ENCODE measurements at regions not wholly inside any gene's neighbourhood (a gene's known extent, or its start where the extent isn't known, plus 50 kb on each side); places are given as distances from the start of the nearest gene placed in this dataset.

DNA sequence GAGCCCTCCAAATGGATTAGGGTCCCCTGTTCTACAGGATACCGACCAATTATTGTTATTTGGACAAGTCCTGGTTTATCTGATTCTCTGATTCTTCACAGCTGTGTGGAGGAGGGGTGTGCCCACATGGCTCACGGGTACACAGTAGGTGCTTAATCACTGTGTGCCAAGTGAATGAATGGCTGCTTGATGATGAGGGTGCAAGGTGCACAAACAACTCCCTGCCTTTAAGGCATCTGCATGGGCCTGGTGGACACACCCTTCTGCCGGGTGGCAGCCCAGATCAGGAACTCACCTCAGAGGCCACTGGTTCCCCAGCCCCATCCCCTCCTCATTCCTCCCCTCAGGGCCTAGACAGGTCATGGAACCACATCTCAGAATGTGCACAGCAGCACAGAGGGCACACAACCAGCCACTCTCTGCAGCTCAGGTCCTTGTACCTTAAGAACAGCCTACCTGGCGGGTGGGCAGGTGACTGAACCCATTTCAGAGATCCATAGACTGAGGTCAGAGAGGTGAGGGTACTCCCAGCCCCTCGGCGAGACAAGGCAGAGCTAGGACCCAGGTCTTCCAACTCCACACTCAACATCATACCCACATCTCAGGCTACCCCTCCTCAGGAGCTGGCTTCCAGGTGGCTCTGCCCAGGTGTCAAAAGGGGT, 50.3 kb downstream of the SHANK2 start:
- no peak for DNase-seq (ENCODE audit: insufficient read length, low spot score)
- FAIRE-seq: no peak
- TF ChIP-seq POLR2A (IDR thresholded peaks at IDR 0.05; ENCODE audit: low read depth, low read length): no peak

DNA sequence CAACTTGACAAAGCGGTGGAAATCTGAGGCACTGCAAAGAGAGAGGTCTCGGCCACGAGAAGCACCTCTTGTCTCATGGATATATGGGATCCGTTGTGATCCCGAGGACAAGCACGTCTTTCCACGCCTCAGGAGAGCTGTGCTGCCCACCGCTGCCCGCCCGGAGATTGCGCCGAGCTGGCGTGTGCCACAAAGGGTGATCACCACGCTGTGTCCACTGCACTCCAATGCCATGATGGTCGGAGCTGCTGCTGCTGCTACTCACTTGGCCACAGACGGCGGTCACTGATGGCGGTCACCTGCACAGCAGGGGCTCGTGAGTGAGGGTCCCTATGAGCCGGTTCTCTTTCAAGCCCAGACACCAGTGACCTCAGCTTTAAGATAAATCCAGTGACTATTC, 51.1 kb downstream of the SHANK2 start:
- no peak for TF ChIP-seq POLR2A (IDR thresholded peaks at IDR 0.05; ENCODE audit: low read depth, low read length)
- FAIRE-seq (no peak), DNase-seq (ENCODE audit: insufficient read length, low spot score) (no peak)

DNA sequence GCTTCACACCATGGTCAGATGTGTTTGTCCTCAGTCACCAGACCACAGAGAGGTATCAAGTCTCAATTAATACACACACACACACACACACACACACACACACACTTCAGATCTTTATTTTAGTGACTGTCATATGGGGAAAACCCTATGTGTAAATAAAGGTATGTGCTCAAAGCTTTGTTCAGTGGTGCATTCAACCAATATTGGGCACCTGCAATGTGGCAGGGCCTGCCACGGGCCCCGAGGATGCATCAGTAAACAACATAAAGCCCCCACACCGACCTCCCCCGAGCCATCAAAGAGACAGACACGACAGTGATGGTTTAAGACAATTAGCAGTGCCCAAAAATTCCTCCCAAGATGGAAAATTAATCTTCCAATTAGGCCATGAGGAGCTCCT, 51.6 kb downstream of the SHANK2 start:
- FAIRE-seq: no peak
- TF ChIP-seq POLR2A (IDR thresholded peaks at IDR 0.05; ENCODE audit: low read depth, low read length): no peak
- DNase-seq (ENCODE audit: insufficient read length, low spot score): no peak

DNA sequence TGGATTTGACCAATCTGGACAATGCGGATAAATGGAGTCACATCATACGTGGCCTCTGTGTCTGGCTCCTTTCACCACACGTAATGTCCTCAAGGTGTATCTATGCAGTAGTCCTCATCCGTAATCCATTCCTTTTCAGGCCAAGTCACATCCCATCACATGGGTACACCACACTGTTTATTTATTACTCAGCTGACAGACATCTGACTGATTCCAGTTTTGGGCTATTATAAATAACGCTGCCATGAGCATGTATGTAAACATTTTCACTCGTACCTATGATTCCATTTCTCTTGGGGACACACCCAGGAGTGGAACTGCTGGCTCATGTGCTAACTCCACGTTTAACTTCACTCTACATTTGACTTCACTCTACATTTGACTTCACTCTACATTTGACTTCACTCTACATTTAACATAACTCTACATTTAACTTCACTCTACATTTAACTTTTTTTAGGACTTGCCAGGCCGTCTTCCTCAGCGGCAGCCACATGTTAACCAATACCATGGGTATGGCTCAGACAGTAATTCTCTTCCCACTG, 52.1 kb downstream of the SHANK2 start:
- no peak for TF ChIP-seq POLR2A (IDR thresholded peaks at IDR 0.05; ENCODE audit: low read depth, low read length)
- FAIRE-seq: no peak
- no peak for DNase-seq (ENCODE audit: insufficient read length, low spot score)

DNA sequence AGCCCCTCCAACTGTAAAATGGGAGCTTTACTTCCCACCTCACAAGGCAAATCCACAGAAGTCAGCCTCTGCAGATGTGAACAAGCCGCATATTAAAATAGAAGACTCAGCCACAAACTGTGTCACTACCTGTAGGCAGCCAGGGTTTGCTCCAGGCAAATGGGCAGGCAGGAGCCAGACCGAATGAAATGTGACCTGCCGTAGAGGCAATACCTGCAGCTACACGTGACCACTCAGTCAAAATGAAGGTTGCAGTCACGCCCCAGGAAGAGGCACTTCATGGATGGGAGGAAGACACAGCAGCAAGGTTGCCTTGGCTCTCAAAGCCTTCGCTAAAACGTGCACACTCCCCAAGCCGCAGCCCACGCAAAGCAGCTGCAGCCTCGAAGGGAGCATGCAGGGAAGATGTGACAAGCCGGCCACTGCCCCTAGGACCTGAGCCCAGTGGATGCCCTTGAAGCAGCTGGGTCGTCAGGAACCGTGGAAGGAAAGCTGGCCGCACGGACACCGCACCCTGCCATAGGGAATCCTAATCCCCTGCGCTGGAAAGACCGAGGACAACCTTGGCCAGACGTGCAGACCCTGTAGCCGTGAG, 53.1 kb downstream of the SHANK2 start:
- DNase-seq (ENCODE audit: insufficient read length, low spot score) (no peak), FAIRE-seq (no peak)
- TF ChIP-seq POLR2A (IDR thresholded peaks at IDR 0.05; ENCODE audit: low read depth, low read length): no peak

DNA sequence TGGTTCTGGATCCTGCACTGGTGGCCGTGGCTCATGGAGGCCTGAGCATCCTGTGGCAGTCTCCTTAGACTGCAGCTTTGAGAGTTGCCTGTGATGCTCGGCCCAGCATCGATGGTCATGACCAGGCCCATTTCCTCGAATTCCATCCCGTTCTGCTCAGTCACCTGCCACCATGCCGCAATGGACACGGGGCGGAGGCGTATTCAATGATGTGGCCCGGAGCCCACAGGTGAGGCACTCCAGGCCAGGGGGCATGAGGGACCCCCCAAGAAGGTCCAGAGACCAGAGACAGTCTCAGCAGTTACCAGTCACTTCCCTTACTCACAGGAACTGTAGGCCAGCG, 53.6 kb downstream of the SHANK2 start:
- TF ChIP-seq POLR2A (IDR thresholded peaks at IDR 0.05; ENCODE audit: low read depth, low read length): no peak
- no peak for FAIRE-seq

DNA sequence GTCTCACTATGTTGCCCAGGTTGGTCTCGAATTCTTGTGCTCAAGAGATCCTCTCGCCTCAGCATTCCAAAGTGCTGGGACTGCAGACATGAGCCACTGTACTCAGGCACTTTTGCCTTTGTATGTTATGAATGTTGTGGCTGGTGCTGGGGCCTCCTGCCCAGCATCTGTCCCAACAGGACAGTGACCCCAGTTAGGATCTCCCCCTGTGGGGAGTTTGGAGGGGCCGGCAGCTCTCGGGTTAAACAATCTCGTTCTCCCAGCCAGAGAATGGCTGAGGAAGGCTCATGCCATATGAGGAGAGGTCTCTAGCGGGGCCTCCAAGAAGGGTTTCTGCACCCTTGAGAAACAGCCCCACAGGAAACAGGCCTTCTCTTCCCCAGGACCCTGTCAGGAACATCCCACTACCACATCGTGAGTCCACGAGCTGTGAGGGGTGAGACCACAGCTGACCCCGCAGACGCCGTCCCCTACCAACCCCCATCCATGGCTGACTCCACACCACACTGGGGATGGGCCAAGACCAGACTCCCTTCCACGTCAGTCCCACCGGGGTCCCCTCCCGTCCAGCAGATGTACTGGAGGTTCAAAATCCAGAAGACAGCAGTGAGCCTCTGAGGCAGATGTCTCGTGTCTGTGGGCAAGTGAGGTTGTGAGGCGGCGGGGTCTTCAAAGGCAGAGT, 54.1 kb downstream of the SHANK2 start:
- no peak for DNase-seq (ENCODE audit: insufficient read length, low spot score)

More for the DNA sequence above, 53.6 kb downstream of the SHANK2 start:
- no peak for DNase-seq (ENCODE audit: insufficient read length, low spot score)

DNA sequence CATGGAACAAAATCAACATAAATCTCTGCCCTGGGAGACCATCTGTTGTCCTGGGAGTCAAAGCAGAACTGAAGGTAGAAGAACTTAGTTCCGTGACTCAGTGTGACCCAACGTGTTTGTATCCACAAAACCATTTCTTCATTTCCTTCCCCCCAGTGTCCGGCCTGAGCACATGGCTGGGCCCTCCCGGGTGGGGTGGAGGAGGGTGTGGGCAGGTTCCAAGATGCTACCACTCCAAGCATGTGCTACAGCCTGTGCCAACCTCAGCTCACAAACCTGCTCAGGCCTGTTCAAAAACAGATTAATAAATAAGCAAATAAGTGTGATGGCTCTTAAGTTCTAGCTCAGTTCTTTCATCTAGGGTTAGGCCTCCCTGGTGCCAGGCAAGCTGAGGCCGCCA, 55.3 kb downstream of the SHANK2 start:
- FAIRE-seq (no peak), DNase-seq (ENCODE audit: insufficient read length, low spot score) (no peak)
- TF ChIP-seq POLR2A (IDR thresholded peaks at IDR 0.05; ENCODE audit: low read depth, low read length): no peak

More for the DNA sequence above, 54.1 kb downstream of the SHANK2 start:
- TF ChIP-seq POLR2A (IDR thresholded peaks at IDR 0.05; ENCODE audit: low read depth, low read length): no peak
- FAIRE-seq: no peak

DNA sequence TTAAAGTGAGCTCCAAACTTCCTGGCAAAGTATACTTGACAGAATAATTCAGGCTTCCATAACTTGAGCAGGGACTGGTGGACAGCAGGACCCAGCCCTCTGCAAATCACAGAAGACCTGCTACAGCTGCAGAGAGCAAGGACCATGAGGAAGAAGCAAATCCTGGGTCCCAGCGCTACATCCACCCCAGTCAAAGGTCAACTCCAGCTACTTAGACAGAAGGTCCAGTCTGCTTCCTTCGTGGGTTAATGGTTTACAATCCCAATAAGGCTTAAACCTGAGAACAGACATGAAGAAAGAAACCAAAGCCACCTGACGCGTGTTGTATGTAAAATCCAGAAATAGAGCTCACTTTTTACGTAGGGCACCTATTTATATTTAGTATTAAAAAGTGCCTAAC, 57.7 kb downstream of the SHANK2 start:
- no peak for FAIRE-seq
- TF ChIP-seq POLR2A (IDR thresholded peaks at IDR 0.05; ENCODE audit: low read depth, low read length): no peak
- no peak for DNase-seq (ENCODE audit: insufficient read length, low spot score)

DNA sequence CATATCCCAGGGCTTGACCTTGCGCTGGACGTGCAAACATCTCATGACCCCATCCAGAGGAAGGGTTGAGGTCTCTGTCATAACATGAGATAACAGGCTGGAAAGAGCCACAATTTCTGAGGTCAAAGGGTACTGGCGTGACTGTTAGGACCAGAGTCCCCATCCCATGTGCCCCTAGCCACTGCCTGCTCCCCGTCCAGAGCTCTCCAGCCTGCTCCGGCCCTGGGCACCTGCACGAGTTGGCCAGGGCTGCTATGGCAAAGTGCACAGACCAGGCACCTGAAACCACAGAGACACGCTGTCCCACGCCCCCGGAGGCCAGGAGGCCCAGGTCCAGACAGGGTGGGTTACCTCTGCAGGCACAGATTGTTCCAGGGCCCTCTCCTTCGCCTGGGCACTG, 58.9 kb downstream of the SHANK2 start:
- TF ChIP-seq POLR2A (IDR thresholded peaks at IDR 0.05; ENCODE audit: low read depth, low read length): no peak
- FAIRE-seq: no peak
- DNase-seq (ENCODE audit: insufficient read length, low spot score): no peak

DNA sequence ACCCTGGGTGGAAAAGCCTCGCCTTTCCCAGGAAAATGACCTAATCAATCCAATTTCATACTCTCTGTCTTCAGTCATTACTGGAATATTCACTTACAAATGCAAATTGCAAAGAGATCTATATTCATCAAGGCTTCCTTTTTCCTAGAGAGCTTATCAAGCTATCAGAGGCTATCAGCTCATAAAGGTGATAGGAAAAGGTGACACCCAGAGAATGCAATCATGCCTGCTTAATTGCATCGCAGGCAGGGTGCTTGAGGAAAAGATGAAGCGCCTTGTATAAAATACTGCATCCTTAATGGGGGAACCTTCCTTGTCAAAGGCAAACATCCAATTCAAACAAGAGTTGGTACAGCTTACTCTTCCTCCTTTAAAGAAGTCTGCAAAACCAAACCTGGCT, 59.7 kb downstream of the SHANK2 start:
- TF ChIP-seq POLR2A (IDR thresholded peaks at IDR 0.05; ENCODE audit: low read depth, low read length): no peak
- no peak for FAIRE-seq

DNA sequence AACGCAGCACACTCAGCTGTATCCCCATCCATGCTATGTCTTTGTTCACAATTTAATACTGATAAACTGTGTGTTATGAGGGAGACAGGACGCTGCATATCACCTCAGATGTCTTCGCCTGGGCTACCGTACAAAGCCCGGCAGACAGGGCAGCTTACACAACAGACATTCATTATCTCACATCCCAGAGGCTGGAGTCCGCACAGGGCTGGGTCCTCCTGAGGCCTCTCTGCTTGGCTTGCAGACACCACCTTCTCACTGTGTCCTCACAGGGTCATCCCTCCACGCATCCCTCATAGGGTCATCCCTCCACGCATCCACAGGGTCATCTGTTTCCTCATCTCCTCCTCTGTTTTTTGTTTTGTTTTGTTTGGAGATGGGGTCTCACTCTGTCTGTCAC, 61.2 kb downstream of the SHANK2 start:
- no peak for DNase-seq (ENCODE audit: insufficient read length, low spot score)
- no peak for FAIRE-seq

More for the DNA sequence above, 59.7 kb downstream of the SHANK2 start:
- no peak for DNase-seq (ENCODE audit: insufficient read length, low spot score)

DNA sequence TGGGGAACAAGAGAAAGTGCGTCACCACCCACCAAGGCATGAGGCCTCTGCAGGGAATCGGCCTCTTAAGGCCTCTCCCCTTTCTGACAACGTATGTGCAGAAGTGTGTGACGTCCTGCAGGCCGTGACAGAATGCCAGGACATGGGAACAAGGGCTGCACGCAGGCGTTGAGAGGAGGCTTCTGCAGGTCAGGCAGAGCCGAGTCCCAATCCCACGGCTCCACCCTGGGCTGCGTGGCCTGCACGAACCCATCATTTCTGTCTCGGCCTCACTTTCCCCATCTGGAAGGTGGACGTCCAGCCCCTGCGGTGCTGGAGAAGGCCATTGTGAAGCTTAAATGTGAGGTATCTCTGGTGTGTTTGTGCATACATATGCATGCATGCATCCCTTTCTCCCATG, 61.8 kb downstream of the SHANK2 start:
- no peak for TF ChIP-seq POLR2A (IDR thresholded peaks at IDR 0.05; ENCODE audit: low read depth, low read length)
- DNase-seq (ENCODE audit: insufficient read length, low spot score) (no peak), FAIRE-seq (no peak)

More for the DNA sequence above, 61.2 kb downstream of the SHANK2 start:
- no peak for TF ChIP-seq POLR2A (IDR thresholded peaks at IDR 0.05; ENCODE audit: low read depth, low read length)

DNA sequence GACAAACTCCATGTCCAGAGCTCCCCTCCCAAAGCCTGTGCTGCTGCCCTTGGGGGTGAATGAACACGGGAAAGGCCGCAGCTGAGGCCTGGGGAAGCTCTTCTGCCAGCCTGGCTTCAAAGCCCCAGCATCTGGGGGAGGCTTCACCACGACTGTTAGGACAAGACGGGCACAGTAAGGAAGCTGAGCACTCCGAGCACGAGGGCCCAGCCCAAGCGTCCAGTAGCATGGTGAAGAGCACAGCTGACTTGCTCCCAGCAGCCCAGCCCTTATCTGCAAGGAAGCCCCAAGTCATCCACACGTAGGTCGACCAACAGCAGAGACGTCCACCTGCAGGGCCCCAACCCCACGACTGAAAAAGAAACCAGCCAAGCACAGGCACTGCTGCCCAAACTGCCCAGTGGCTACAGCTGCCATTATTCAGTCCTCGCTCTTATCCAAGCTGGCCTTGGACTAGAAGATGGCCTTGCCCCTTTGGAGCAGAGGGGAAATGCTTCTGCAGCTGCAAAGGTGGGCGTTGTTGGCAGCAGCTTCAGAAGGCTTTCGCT, 62.5 kb downstream of the SHANK2 start:
- FAIRE-seq: no peak
- TF ChIP-seq POLR2A (IDR thresholded peaks at IDR 0.05; ENCODE audit: low read depth, low read length): no peak
- no peak for DNase-seq (ENCODE audit: insufficient read length, low spot score)

All from H54 (cell line).